Ascending aorta (tissue), 2 donors: ENCODE measurements at regions not wholly inside any gene's neighbourhood (a gene's known extent, or its start where the extent isn't known, plus 50 kb on each side); places are given as distances from the start of the nearest gene placed in this dataset.
"Not testable (repeated sequence)": the region's sequence is repeated elsewhere in the genome, so short reads cannot be mapped to it uniquely, and the experiment has no call there.

Experiments
- DNase-seq, 2 donors: peaks; one replicate each; pipeline ENCODE4 v3.0.0-alpha.2; 2019; ENCODE audit warnings: low spot score in 2 of 2
- H3K27ac ChIP-seq, 2 donors: fragments of 200-600 bp; sonication (generic); one replicate each; pipeline ENCODE4 v1.5.1; 2016 to 2017; ENCODE audit warnings: mild to moderate bottlenecking in 1 of 2
- H3K27me3 ChIP-seq: fragments of 200-600 bp; sonication (generic); one replicate; pipeline ENCODE4 v1.5.1; 2017
- H3K36me3 ChIP-seq, 2 donors: fragments of 200-600 bp; sonication (generic); one replicate each; pipeline ENCODE4 v1.5.1; 2016
- H3K4me1 ChIP-seq, 2 donors: fragments of 200-600 bp; sonication (generic); one replicate each; pipeline ENCODE4 v1.5.1; 2016 to 2017; ENCODE audit warnings: mild to moderate bottlenecking in 1 of 2
- H3K4me3 ChIP-seq, 2 donors: fragments of 200-600 bp; sonication (generic); one replicate each; pipeline ENCODE4 v1.5.1; 2016 to 2017; ENCODE audit warnings: mild to moderate bottlenecking in 1 of 2
- H3K9me3 ChIP-seq, 2 donors: fragments of 200-600 bp; sonication (generic); one replicate each; pipeline ENCODE4 v1.5.1; 2016
- CTCF ChIP-seq, 3 experiments: fragments of 200-600 bp in 2 of 3; fragments of 450-650 bp in 1 of 3; sonication (generic) in 2 of 3; IDR thresholded peaks; one replicate each; pipeline ENCODE4 v1.5.1; 2016 to 2019; ENCODE audit warnings: antibody characterized with exemption in 3 of 3, mild to moderate bottlenecking in 1 of 3, moderate library complexity in 1 of 3
- intact Hi-C: fragments of 100-400 bp; cut with DNase I; formaldehyde crosslinking; loops from one replicate; pipeline ENCODE4 v1.15.1; 2023

- Histone ChIP-seq H3K4me3 (no peak overlapping the region), H3K27me3 (no peaks in the 10 kb centered on the region), H3K9me3 (no peaks in the 10 kb centered on the region), H3K36me3 (no peaks in the 10 kb centered on the region), H3K27ac (no peak overlapping the region), H3K4me1 (no peaks in the 10 kb centered on the region)
- no peak for DNase-seq
- no peak for TF ChIP-seq CTCF (IDR thresholded peaks at IDR 0.05)
- intact Hi-C loops, result no loop called here
Measured at GRCh38 chr13:81568824-81569223, 1227.9 kb upstream of the SPRY2 start.

- H3K27me3 ChIP-seq, result no peaks in the 10 kb centered on the region
- intact Hi-C loops, result no loop called here
- no peaks in the 10 kb centered on the region for H3K9me3 ChIP-seq
- H3K36me3 ChIP-seq, result no peaks in the 10 kb centered on the region
- no peak for TF ChIP-seq CTCF (IDR thresholded peaks at IDR 0.05)
- no peak overlapping the region for H3K27ac ChIP-seq
- no peak for DNase-seq
- H3K4me1 ChIP-seq, result no peaks in the 10 kb centered on the region
- no peak overlapping the region for H3K4me3 ChIP-seq
Measured at GRCh38 chr13:81565849-81566248, 1224.9 kb upstream of the SPRY2 start.

- no peak for DNase-seq
- H3K27ac ChIP-seq, result no peak overlapping the region
- H3K27me3 ChIP-seq, result no peaks in the 10 kb centered on the region
- H3K4me1 ChIP-seq, result no peaks in the 10 kb centered on the region
- no peaks in the 10 kb centered on the region for H3K36me3 ChIP-seq
- H3K9me3 ChIP-seq, result no peaks in the 10 kb centered on the region
- intact Hi-C loops, result no loop called here
- no peak for TF ChIP-seq CTCF (IDR thresholded peaks at IDR 0.05)
- no peak overlapping the region for H3K4me3 ChIP-seq
Measured at GRCh38 chr13:81563091-81563490, 1222.2 kb upstream of the SPRY2 start.

- no peaks in the 10 kb centered on the region for H3K27me3 ChIP-seq
- no peaks in the 10 kb centered on the region for H3K9me3 ChIP-seq
- no peak overlapping the region for H3K4me3 ChIP-seq
- intact Hi-C loops, result no loop called here
- DNase-seq, result no peak
- no peak overlapping the region for H3K27ac ChIP-seq
- H3K4me1 ChIP-seq, result no peaks in the 10 kb centered on the region
- TF ChIP-seq CTCF (IDR thresholded peaks at IDR 0.05), result no peak
- no peaks in the 10 kb centered on the region for H3K36me3 ChIP-seq
Measured at GRCh38 chr13:81562598-81562997, 1221.7 kb upstream of the SPRY2 start.

- Histone ChIP-seq H3K27ac (no peak overlapping the region), H3K27me3 (no peaks in the 10 kb centered on the region), H3K9me3 (no peaks in the 10 kb centered on the region), H3K4me3 (no peak overlapping the region), H3K4me1 (no peaks in the 10 kb centered on the region), H3K36me3 (no peaks in the 10 kb centered on the region)
- intact Hi-C loops, result no loop called here
- no peak for DNase-seq
- TF ChIP-seq CTCF (IDR thresholded peaks at IDR 0.05), result no peak
Measured at GRCh38 chr13:81551036-81551435, 1210.1 kb upstream of the SPRY2 start.

- H3K36me3 ChIP-seq, H3K27ac ChIP-seq, H3K4me3 ChIP-seq, H3K9me3 ChIP-seq, H3K4me1 ChIP-seq, DNase-seq, intact Hi-C loops, H3K27me3 ChIP-seq: not testable (repeated sequence)
Measured at GRCh38 chr13:81546294-81546693, 1205.4 kb upstream of the SPRY2 start.
